Gastroesophageal sphincter (tissue), 3 donors: ENCODE measurements at regions not wholly inside any gene's neighbourhood (a gene's known extent, or its start where the extent isn't known, plus 50 kb on each side); places are given as distances from the start of the nearest gene placed in this dataset.

Experiments used
- EP300 ChIP-seq: sonication (generic); formaldehyde crosslinking; IDR thresholded peaks from one replicate; pipeline ENCODE4 v1.6.1; 2017; ENCODE audit warnings: antibody characterized with exemption, mild to moderate bottlenecking
- POLR2A ChIP-seq, 2 donors: fragments of 450-650 bp; IDR thresholded peaks; one replicate each; pipeline ENCODE4 v1.6.1; 2017; ENCODE audit warnings: antibody characterized with exemption in 2 of 2, mild to moderate bottlenecking in 2 of 2, moderate library complexity in 1 of 2
- POLR2AphosphoS5 ChIP-seq: sonication (generic); formaldehyde crosslinking; IDR thresholded peaks from one replicate; pipeline ENCODE4 v1.6.1; 2017; ENCODE audit warnings: antibody characterized with exemption
- TF ChIP-seq, protein P1 (sequence below), 4 experiments: fragments of 200-600 bp in 2 of 4; fragments of 450-650 bp in 2 of 4; sonication (generic) in 1 of 4; IDR thresholded peaks; one replicate each; pipeline ENCODE4 v1.5.1; 2017 to 2019; ENCODE audit warnings: antibody characterized with exemption in 4 of 4, mild to moderate bottlenecking in 2 of 4, moderate library complexity in 2 of 4

DNA sequence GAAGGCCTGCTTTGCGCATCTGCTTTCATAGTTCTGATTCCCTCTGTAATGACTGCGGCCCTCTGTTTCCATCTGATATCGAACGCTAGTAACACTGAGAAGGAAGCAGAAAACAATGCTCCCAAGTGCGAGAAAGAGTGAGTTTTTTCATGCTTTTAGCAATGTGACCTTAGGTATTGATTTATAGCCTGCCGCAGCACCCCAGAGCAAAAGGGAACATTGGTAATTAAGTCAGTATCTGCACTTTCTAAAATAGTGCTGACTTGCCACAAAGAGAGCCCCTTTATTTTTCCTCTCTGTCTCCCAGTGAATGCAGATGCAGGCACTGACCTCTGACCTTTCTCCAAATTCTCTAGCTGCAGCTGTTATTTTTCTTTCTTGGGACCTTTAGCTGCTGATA is 129.8 kb downstream of the HDGFL1 start:
- TF ChIP-seq POLR2AphosphoS5, result no peak
- TF ChIP-seq, protein P1, sequence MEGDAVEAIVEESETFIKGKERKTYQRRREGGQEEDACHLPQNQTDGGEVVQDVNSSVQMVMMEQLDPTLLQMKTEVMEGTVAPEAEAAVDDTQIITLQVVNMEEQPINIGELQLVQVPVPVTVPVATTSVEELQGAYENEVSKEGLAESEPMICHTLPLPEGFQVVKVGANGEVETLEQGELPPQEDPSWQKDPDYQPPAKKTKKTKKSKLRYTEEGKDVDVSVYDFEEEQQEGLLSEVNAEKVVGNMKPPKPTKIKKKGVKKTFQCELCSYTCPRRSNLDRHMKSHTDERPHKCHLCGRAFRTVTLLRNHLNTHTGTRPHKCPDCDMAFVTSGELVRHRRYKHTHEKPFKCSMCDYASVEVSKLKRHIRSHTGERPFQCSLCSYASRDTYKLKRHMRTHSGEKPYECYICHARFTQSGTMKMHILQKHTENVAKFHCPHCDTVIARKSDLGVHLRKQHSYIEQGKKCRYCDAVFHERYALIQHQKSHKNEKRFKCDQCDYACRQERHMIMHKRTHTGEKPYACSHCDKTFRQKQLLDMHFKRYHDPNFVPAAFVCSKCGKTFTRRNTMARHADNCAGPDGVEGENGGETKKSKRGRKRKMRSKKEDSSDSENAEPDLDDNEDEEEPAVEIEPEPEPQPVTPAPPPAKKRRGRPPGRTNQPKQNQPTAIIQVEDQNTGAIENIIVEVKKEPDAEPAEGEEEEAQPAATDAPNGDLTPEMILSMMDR (IDR thresholded peaks at IDR 0.05), result no peak
- no peak for TF ChIP-seq POLR2A (IDR thresholded peaks at IDR 0.05)
- no peak for TF ChIP-seq EP300
